ENCODE measurements at regions not wholly inside any gene's neighbourhood (a gene's known extent, or its start where the extent isn't known, plus 50 kb on each side); places are given as distances from the start of the nearest gene placed in this dataset.
A peak's percentile ranks its signal among the peaks of the same experiment; 100 is the strongest.
"Not testable (repeated sequence)": the region's sequence is repeated elsewhere in the genome, so short reads cannot be mapped to it uniquely, and the experiment has no call there.

- H3K9me3 Mint-ChIP-seq (ENCODE audit: insufficient read depth), result no peaks in the 10 kb centered on the region
- CTCF ChIA-PET, result no interaction called here
- H3K36me3 Mint-ChIP-seq (ENCODE audit: low read depth), result no peaks in the 10 kb centered on the region
- DNase-seq, result no peak
- no peak overlapping the region for H3K27ac Mint-ChIP-seq
- POLR2A ChIA-PET, result no interaction called here
- peaks cover 3% of the 10 kb centered on the region for H3K27me3 Mint-ChIP-seq (ENCODE audit: low read depth)
- ATAC-seq, result no peak
- no peaks in the 10 kb centered on the region for H3K4me1 Mint-ChIP-seq (ENCODE audit: low read depth)
- H3K4me3 Mint-ChIP-seq, result no peak overlapping the region
Measured at GRCh38 chr2:84065857-84066256, 393.2 kb downstream of the SUCLG1 start.

- no peak for ATAC-seq
- H3K27ac Mint-ChIP-seq, result no peak overlapping the region
- ChIA-PET POLR2A (no interaction called here), CTCF (no interaction called here)
- H3K4me1 Mint-ChIP-seq (ENCODE audit: low read depth), result no peaks in the 10 kb centered on the region
- no peaks in the 10 kb centered on the region for H3K27me3 Mint-ChIP-seq (ENCODE audit: low read depth)
- no peaks in the 10 kb centered on the region for H3K36me3 Mint-ChIP-seq (ENCODE audit: low read depth)
- no peak for DNase-seq
- no peak overlapping the region for H3K4me3 Mint-ChIP-seq
- no peaks in the 10 kb centered on the region for H3K9me3 Mint-ChIP-seq (ENCODE audit: insufficient read depth)
Measured at GRCh38 chr2:84057917-84058560, 401.0 kb downstream of the SUCLG1 start.

GRCh38 chr2:84055816-84056215, 403.3 kb downstream of the SUCLG1 start:
- Mint-ChIP-seq H3K4me1 (ENCODE audit: low read depth) (no peaks in the 10 kb centered on the region), H3K27ac (no peak overlapping the region), H3K27me3 (ENCODE audit: low read depth) (no peaks in the 10 kb centered on the region), H3K9me3 (ENCODE audit: insufficient read depth) (no peaks in the 10 kb centered on the region), H3K4me3 (no peak overlapping the region), H3K36me3 (ENCODE audit: low read depth) (no peaks in the 10 kb centered on the region)
- DNase-seq (no peak), ATAC-seq (no peak)
- ChIA-PET CTCF (no interaction called here), POLR2A (no interaction called here)

GRCh38 chr2:84054577-84054976, 404.5 kb downstream of the SUCLG1 start:
- H3K36me3 Mint-ChIP-seq (ENCODE audit: low read depth); CTCF ChIA-PET; POLR2A ChIA-PET; DNase-seq; H3K27ac Mint-ChIP-seq; H3K4me3 Mint-ChIP-seq; ATAC-seq; H3K4me1 Mint-ChIP-seq (ENCODE audit: low read depth); H3K27me3 Mint-ChIP-seq (ENCODE audit: low read depth); H3K9me3 Mint-ChIP-seq (ENCODE audit: insufficient read depth): not testable (repeated sequence)

GRCh38 chr2:84052913-84053312, 406.2 kb downstream of the SUCLG1 start:
- no peaks in the 10 kb centered on the region for H3K9me3 Mint-ChIP-seq (ENCODE audit: insufficient read depth)
- H3K27ac Mint-ChIP-seq, result no peak overlapping the region
- CTCF ChIA-PET, result interaction anchor here (0.6 kb wide), 1 partner anchor 765 kb away, joined by 4 read pairs; no protein-coding TSS in a partner anchor
- H3K4me3 Mint-ChIP-seq, result no peak overlapping the region
- no peak for ATAC-seq
- no peaks in the 10 kb centered on the region for H3K4me1 Mint-ChIP-seq (ENCODE audit: low read depth)
- H3K27me3 Mint-ChIP-seq (ENCODE audit: low read depth), result no peaks in the 10 kb centered on the region
- no peaks in the 10 kb centered on the region for H3K36me3 Mint-ChIP-seq (ENCODE audit: low read depth)
- no peak for DNase-seq
- POLR2A ChIA-PET, result no interaction called here

- DNase-seq (no peak), ATAC-seq (no peak)
- CTCF ChIA-PET, result no interaction called here
- POLR2A ChIA-PET, result no interaction called here
- Mint-ChIP-seq H3K27me3 (ENCODE audit: low read depth) (no peaks in the 10 kb centered on the region), H3K27ac (no peak overlapping the region), H3K36me3 (ENCODE audit: low read depth) (no peaks in the 10 kb centered on the region), H3K4me3 (no peak overlapping the region), H3K9me3 (ENCODE audit: insufficient read depth) (no peaks in the 10 kb centered on the region), H3K4me1 (ENCODE audit: low read depth) (no peaks in the 10 kb centered on the region)
Measured at GRCh38 chr2:84052043-84052442, 407.0 kb downstream of the SUCLG1 start.

- DNase-seq, result no peak
- H3K4me3 Mint-ChIP-seq, result no peak overlapping the region
- no peaks in the 10 kb centered on the region for H3K36me3 Mint-ChIP-seq (ENCODE audit: low read depth)
- H3K27ac Mint-ChIP-seq, result no peak overlapping the region
- no peaks in the 10 kb centered on the region for H3K4me1 Mint-ChIP-seq (ENCODE audit: low read depth)
- ChIA-PET POLR2A (no interaction called here), CTCF (no interaction called here)
- H3K27me3 Mint-ChIP-seq (ENCODE audit: low read depth), result no peaks in the 10 kb centered on the region
- H3K9me3 Mint-ChIP-seq (ENCODE audit: insufficient read depth), result no peaks in the 10 kb centered on the region
- ATAC-seq, result no peak
Measured at GRCh38 chr2:84048964-84049363, 410.1 kb downstream of the SUCLG1 start.

GRCh38 chr2:84041506-84041905, 417.6 kb downstream of the SUCLG1 start:
- DNase-seq (no peak), ATAC-seq (no peak)
- Mint-ChIP-seq H3K4me3 (no peak overlapping the region), H3K4me1 (ENCODE audit: low read depth) (no peaks in the 10 kb centered on the region), H3K27me3 (ENCODE audit: low read depth) (peaks cover 11% of the 10 kb centered on the region), H3K9me3 (ENCODE audit: insufficient read depth) (no peaks in the 10 kb centered on the region), H3K27ac (no peak overlapping the region), H3K36me3 (ENCODE audit: low read depth) (no peaks in the 10 kb centered on the region)
- CTCF ChIA-PET, result no interaction called here
- POLR2A ChIA-PET, result no interaction called here

- no peaks in the 10 kb centered on the region for H3K9me3 Mint-ChIP-seq (ENCODE audit: insufficient read depth)
- ATAC-seq (no peak), DNase-seq (no peak)
- no peak overlapping the region for H3K4me3 Mint-ChIP-seq
- H3K36me3 Mint-ChIP-seq (ENCODE audit: low read depth), result no peaks in the 10 kb centered on the region
- peaks cover 13% of the 10 kb centered on the region for H3K27me3 Mint-ChIP-seq (ENCODE audit: low read depth)
- no peaks in the 10 kb centered on the region for H3K4me1 Mint-ChIP-seq (ENCODE audit: low read depth)
- ChIA-PET CTCF (no interaction called here), POLR2A (no interaction called here)
- no peak overlapping the region for H3K27ac Mint-ChIP-seq
Measured at GRCh38 chr2:84040281-84040680, 418.8 kb downstream of the SUCLG1 start.

GRCh38 chr2:84038866-84039265, 420.2 kb downstream of the SUCLG1 start:
- ChIA-PET CTCF (no interaction called here), POLR2A (no interaction called here)
- DNase-seq (no peak), ATAC-seq (no peak)
- Mint-ChIP-seq H3K4me3 (no peak overlapping the region), H3K27me3 (ENCODE audit: low read depth) (peaks cover 13% of the 10 kb centered on the region), H3K9me3 (ENCODE audit: insufficient read depth) (no peaks in the 10 kb centered on the region), H3K27ac (no peak overlapping the region), H3K4me1 (ENCODE audit: low read depth) (no peaks in the 10 kb centered on the region), H3K36me3 (ENCODE audit: low read depth) (no peaks in the 10 kb centered on the region)

- ChIA-PET CTCF (interaction anchor here (1.0 to 1.2 kb wide), 2 partner anchors 11 to 270 kb away, joined by 3 to 5 read pairs; no protein-coding TSS in a partner anchor), POLR2A (no interaction called here)
- H3K36me3 Mint-ChIP-seq (ENCODE audit: low read depth), result no peaks in the 10 kb centered on the region
- peak overlapping the region; percentile 34 for H3K27ac Mint-ChIP-seq
- ATAC-seq, result no peak
- H3K4me3 Mint-ChIP-seq, result no peak overlapping the region
- peaks cover 2% of the 10 kb centered on the region for H3K27me3 Mint-ChIP-seq (ENCODE audit: low read depth)
- no peak for DNase-seq
- H3K4me1 Mint-ChIP-seq (ENCODE audit: low read depth), result peaks cover 4% of the 10 kb centered on the region
- no peaks in the 10 kb centered on the region for H3K9me3 Mint-ChIP-seq (ENCODE audit: insufficient read depth)
Measured at GRCh38 chr2:84033347-84033974, 425.6 kb downstream of the SUCLG1 start.

- H3K9me3 Mint-ChIP-seq (ENCODE audit: insufficient read depth), result no peaks in the 10 kb centered on the region
- no peak for ATAC-seq
- H3K36me3 Mint-ChIP-seq (ENCODE audit: low read depth), result no peaks in the 10 kb centered on the region
- POLR2A ChIA-PET, result no interaction called here
- CTCF ChIA-PET, result interaction anchor here (0.7 to 1.7 kb wide), 4 partner anchors 9 to 272 kb away, joined by 3 to 6 read pairs (median 4); no protein-coding TSS in a partner anchor
- H3K4me3 Mint-ChIP-seq, result no peak overlapping the region
- peaks cover 4% of the 10 kb centered on the region for H3K4me1 Mint-ChIP-seq (ENCODE audit: low read depth)
- H3K27ac Mint-ChIP-seq, result no peak overlapping the region
- DNase-seq, result no peak
- peaks cover 2% of the 10 kb centered on the region for H3K27me3 Mint-ChIP-seq (ENCODE audit: low read depth)
Measured at GRCh38 chr2:84031312-84032050, 427.6 kb downstream of the SUCLG1 start.

All from activated CD8-positive, alpha-beta T cell treated with anti-CD3 and anti-CD28 coated beads, Interleukin-2, amount 10 ng/mL, durations not matched to agents 7 days and 5 days (primary cell).